PC-3 (cell line): ENCODE measurements at regions not wholly inside any gene's neighbourhood (a gene's known extent, or its start where the extent isn't known, plus 50 kb on each side); places are given as distances from the start of the nearest gene placed in this dataset.

ENCODE experiments used
- CTCF ChIP-seq: fragments of 300-600 bp; sonication (generic); conservative IDR thresholded peaks from 2 replicates; pipeline ENCODE4 v1.5.1; 2017; ENCODE audit warnings: antibody characterized with exemption, low read depth, mild to moderate bottlenecking, low read length
- EZH2 ChIP-seq: fragments of 300-600 bp; sonication (generic); IDR thresholded peaks from one replicate; pipeline ENCODE4 v1.6.1; 2017; ENCODE audit warnings: antibody characterized with exemption, mild to moderate bottlenecking, low read length; ENCODE audit not compliant: unreplicated experiment

GRCh38 chr1:59085101-59085500 is 211.8 kb upstream of the FGGY start:
- no peak for TF ChIP-seq CTCF
- TF ChIP-seq EZH2, result no peak
